GM19240 (cell line): ENCODE measurements at regions not wholly inside any gene's neighbourhood (a gene's known extent, or its start where the extent isn't known, plus 50 kb on each side); places are given as distances from the start of the nearest gene placed in this dataset.
"Not testable (repeated sequence)": the region's sequence is repeated elsewhere in the genome, so short reads cannot be mapped to it uniquely, and the experiment has no call there.

Source experiments
- DNase-seq: peaks from one replicate; pipeline ENCODE4 v3.0.0; 2011; ENCODE audit warnings: low spot score; ENCODE audit not compliant: insufficient read length

- no peak for DNase-seq
Measured at GRCh38 chr5:42898760-42899159, 87.1 kb upstream of the SELENOP start.

GRCh38 chr5:42896523-42896922, 84.8 kb upstream of the SELENOP start:
- DNase-seq: no peak

GRCh38 chr5:42894057-42894456, 82.4 kb upstream of the SELENOP start:
- no peak for DNase-seq

GRCh38 chr5:42889311-42889933, 77.7 kb upstream of the SELENOP start:
- DNase-seq: peak; percentile 50

GRCh38 chr5:42888771-42889170, 77.1 kb upstream of the SELENOP start:
- no peak for DNase-seq

- no peak for DNase-seq
Measured at GRCh38 chr5:42887575-42887974, 75.9 kb upstream of the SELENOP start.

GRCh38 chr5:42887097-42887496, 75.4 kb upstream of the SELENOP start:
- no peak for DNase-seq

GRCh38 chr5:42886635-42887034, 74.9 kb upstream of the SELENOP start:
- no peak for DNase-seq

- DNase-seq: no peak
Measured at GRCh38 chr5:42884326-42884725, 72.6 kb upstream of the SELENOP start.

- DNase-seq: no peak
Measured at GRCh38 chr5:42881416-42882117, 69.9 kb upstream of the SELENOP start.

GRCh38 chr5:42880496-42881150, 68.9 kb upstream of the SELENOP start:
- DNase-seq: no peak

GRCh38 chr5:42879291-42879690, 67.6 kb upstream of the SELENOP start:
- DNase-seq: no peak

GRCh38 chr5:42878550-42878949, 66.9 kb upstream of the SELENOP start:
- no peak for DNase-seq

- DNase-seq: no peak
Measured at GRCh38 chr5:42878041-42878440, 66.3 kb upstream of the SELENOP start.

GRCh38 chr5:42877431-42877830, 65.7 kb upstream of the SELENOP start:
- DNase-seq: no peak

GRCh38 chr5:42876375-42876844, 64.7 kb upstream of the SELENOP start:
- DNase-seq: no peak

- no peak for DNase-seq
Measured at GRCh38 chr5:42875785-42876374, 64.2 kb upstream of the SELENOP start.

GRCh38 chr5:42875211-42875610, 63.5 kb upstream of the SELENOP start:
- DNase-seq: no peak

- DNase-seq: no peak
Measured at GRCh38 chr5:42874621-42875198, 63.0 kb upstream of the SELENOP start.

GRCh38 chr5:42872865-42873264, 61.2 kb upstream of the SELENOP start:
- no peak for DNase-seq

- DNase-seq: no peak
Measured at GRCh38 chr5:42870882-42871418, 59.3 kb upstream of the SELENOP start.

GRCh38 chr5:42868417-42868816, 56.7 kb upstream of the SELENOP start:
- not testable (repeated sequence) for DNase-seq
